GM18867 (cell line): ENCODE measurements at regions not wholly inside any gene's neighbourhood (a gene's known extent, or its start where the extent isn't known, plus 50 kb on each side); places are given as distances from the start of the nearest gene placed in this dataset.

ENCODE experiments used
- ATAC-seq: cut with Tn5 transposase; IDR thresholded peaks from one replicate; pipeline ENCODE4 v1.9.1; 2021; ENCODE audit warnings: mild to moderate bottlenecking, moderate library complexity; ENCODE audit not compliant: unreplicated experiment

- no peak for ATAC-seq
Observed at GRCh38 chr20:11328839-11329238, 588.9 kb upstream of the BTBD3 start.

GRCh38 chr20:11329271-11329670 lies 588.4 kb upstream of the BTBD3 start:
- ATAC-seq, result no peak

GRCh38 chr20:11331096-11331495 lies 586.6 kb upstream of the BTBD3 start:
- ATAC-seq, result no peak

GRCh38 chr20:11332381-11332780 lies 585.3 kb upstream of the BTBD3 start:
- no peak for ATAC-seq

- ATAC-seq, result no peak
Observed at GRCh38 chr20:11333634-11334033, 584.1 kb upstream of the BTBD3 start.

GRCh38 chr20:11337361-11338130 lies 580.1 kb upstream of the BTBD3 start:
- no peak for ATAC-seq

- ATAC-seq, result no peak
Observed at GRCh38 chr20:11338496-11339306, 579.0 kb upstream of the BTBD3 start.

GRCh38 chr20:11344939-11345338 lies 572.8 kb upstream of the BTBD3 start:
- no peak for ATAC-seq

GRCh38 chr20:11347738-11348137 lies 570.0 kb upstream of the BTBD3 start:
- ATAC-seq, result no peak

- ATAC-seq, result no peak
Observed at GRCh38 chr20:11350126-11351005, 567.3 kb upstream of the BTBD3 start.

- no peak for ATAC-seq
Observed at GRCh38 chr20:11352041-11352440, 565.7 kb upstream of the BTBD3 start.

- ATAC-seq, result no peak
Observed at GRCh38 chr20:11354846-11355245, 562.8 kb upstream of the BTBD3 start.

- ATAC-seq, result no peak
Observed at GRCh38 chr20:11355345-11355744, 562.3 kb upstream of the BTBD3 start.

GRCh38 chr20:11356061-11356460 lies 561.6 kb upstream of the BTBD3 start:
- no peak for ATAC-seq

- ATAC-seq, result no peak
Observed at GRCh38 chr20:11362450-11362849, 555.2 kb upstream of the BTBD3 start.

- ATAC-seq, result no peak
Observed at GRCh38 chr20:11364736-11365135, 553.0 kb upstream of the BTBD3 start.

- ATAC-seq, result no peak
Observed at GRCh38 chr20:11366660-11367059, 551.0 kb upstream of the BTBD3 start.

- ATAC-seq, result no peak
Observed at GRCh38 chr20:11368499-11368898, 549.2 kb upstream of the BTBD3 start.

- ATAC-seq, result no peak
Observed at GRCh38 chr20:11368965-11369711, 548.6 kb upstream of the BTBD3 start.

GRCh38 chr20:11371831-11372230 lies 545.9 kb upstream of the BTBD3 start:
- no peak for ATAC-seq
